GM12872 (cell line): ENCODE measurements at regions not wholly inside any gene's neighbourhood (a gene's known extent, or its start where the extent isn't known, plus 50 kb on each side); places are given as distances from the start of the nearest gene placed in this dataset.

Experiments used
- TF ChIP-seq, protein P1 (sequence below): IDR thresholded peaks from 3 replicates; pipeline ENCODE4 v1.5.1; 2011; ENCODE audit warnings: low read depth, mild to moderate bottlenecking, low read length, moderate library complexity; ENCODE audit not compliant: insufficient read depth

DNA sequence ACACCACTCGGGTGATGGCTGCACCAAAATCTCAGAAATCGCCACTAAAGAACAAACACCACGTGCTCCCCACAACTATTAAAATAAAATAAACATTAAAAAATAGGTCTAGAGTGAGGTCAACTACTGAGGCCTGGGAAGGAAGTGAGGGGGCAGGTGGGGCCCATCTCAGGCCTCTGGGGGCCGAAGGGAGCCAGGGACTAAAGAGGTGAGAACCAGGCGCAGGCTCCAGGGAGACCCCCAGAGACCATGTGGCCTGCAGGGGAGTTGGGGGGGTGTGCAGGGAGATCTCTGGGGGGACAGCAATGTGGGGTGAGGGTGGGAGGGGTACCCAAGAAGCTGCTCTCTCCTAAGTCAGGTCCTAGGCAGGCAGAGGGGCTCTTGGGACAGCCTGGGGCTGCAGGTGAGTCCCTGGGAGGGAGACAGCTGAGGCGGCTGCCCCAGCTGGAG lies 111.3 kb upstream of the SMURF2 start:
- TF ChIP-seq, protein P1, sequence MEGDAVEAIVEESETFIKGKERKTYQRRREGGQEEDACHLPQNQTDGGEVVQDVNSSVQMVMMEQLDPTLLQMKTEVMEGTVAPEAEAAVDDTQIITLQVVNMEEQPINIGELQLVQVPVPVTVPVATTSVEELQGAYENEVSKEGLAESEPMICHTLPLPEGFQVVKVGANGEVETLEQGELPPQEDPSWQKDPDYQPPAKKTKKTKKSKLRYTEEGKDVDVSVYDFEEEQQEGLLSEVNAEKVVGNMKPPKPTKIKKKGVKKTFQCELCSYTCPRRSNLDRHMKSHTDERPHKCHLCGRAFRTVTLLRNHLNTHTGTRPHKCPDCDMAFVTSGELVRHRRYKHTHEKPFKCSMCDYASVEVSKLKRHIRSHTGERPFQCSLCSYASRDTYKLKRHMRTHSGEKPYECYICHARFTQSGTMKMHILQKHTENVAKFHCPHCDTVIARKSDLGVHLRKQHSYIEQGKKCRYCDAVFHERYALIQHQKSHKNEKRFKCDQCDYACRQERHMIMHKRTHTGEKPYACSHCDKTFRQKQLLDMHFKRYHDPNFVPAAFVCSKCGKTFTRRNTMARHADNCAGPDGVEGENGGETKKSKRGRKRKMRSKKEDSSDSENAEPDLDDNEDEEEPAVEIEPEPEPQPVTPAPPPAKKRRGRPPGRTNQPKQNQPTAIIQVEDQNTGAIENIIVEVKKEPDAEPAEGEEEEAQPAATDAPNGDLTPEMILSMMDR = no peak

DNA sequence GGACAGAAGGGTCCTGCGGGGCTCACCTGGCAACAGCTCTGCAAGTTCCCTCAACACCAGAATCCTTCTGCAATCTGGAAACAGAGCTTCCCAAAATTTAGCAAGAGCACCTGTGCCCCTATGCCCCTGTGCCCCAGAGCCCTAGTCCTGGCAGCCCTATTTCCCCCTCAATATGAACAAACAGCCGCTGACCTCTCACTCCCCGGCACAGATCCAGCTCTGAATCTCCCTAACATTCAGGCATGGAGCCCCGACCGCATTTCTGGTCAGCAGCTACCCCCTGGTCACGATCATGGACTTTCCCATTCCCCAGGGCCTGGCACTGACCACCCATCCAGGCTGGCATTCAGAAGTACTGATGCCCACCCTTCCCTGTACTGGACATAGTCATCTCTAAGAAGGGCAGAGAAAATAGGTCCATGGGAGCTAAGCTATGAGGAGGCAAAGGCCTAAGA lies 110.8 kb upstream of the SMURF2 start:
- TF ChIP-seq, protein P1 = no peak

DNA sequence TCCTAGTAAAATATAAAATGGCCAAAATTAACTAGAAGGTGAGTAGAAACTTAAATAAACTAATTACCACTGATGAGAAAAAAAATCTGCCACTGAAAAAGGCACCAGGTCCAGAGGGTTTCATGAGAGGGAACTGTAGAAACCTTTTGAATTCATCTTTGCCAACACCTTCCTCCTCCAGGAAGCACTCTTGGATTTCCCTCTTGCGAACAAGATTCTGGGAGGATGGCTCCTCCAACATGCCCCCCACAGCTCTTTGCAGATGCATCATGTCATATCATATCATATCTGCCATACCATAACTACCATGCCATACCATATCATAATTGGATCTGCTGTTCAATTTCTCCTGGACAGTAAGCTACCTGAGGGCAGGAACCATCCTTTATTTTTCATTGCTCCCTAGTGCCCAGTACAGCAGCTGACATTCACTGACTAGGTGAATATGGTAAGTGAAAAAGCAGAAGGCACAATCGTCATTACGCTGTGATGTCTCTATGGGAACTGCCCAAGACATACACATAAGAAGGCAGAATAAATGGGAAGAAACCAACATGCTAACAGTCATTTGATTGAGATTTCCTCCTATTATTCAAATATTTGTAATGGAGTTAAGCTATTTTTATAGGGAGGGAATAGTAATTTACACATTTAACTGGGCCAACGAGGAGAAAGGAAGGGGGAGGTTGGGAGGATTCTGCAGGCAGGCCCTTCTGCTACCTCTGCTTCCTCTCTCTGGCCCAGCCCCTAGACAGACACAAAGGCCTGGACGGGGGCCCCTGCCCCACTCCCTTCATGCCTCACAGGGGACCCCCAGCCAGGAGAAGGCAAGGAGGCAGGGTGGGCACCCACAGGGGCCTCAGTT lies 110.1 kb upstream of the SMURF2 start:
- TF ChIP-seq, protein P1 = no peak

DNA sequence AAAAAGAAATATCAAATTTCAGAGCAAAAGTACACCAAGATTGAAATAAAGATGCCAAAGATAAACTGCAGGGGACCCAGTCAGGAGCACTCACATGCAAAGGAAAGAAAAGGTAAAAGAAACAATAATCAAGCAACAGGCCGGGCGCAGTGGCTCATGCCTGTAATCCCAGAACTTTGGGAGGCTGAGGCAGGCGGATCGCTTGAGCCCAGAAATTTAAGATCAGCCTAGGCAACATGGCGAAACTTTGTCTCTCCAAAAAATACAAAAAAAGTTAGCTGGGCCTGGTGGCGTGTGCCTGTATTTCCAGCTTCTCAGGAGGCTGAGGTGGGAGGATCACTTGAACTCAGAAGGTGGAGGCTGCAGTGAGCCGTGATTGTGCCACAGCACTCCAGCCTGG lies 107.6 kb upstream of the SMURF2 start:
- TF ChIP-seq, protein P1 = no peak

DNA sequence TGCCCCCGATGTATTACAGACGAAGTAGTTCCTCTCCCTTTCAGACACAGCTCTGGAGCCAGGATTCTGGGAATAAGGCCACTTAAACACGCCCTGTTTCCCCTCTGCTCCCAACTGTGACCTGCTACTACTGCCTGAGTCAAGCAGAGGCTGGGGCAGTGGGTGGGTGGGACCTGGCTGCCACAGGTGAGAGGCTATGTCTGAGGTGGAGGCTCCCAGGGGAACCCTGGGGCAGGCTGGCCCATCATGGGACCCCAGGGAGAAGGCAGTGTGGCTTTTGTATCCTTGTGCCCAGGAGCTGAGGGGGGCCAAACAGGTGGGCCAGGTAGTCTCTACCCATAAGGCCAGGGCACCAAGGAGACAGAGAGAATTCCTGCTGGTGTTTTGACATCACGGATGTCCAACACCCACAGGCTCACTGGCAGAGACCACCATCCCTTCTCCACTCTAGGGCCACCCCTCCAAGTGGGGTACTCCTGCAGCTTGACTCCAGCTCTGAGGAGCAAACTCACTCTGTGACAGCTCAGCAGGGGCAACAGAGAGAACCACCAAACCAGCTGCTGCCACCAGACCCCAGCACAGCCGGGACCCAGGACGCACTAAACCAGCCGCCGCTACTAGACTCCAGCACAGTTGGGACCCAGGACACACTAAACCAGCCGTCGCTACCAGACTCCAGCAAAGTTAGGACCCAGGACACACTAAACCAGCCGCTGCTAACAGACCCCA lies 105.3 kb upstream of the SMURF2 start:
- TF ChIP-seq, protein P1 = no peak

DNA sequence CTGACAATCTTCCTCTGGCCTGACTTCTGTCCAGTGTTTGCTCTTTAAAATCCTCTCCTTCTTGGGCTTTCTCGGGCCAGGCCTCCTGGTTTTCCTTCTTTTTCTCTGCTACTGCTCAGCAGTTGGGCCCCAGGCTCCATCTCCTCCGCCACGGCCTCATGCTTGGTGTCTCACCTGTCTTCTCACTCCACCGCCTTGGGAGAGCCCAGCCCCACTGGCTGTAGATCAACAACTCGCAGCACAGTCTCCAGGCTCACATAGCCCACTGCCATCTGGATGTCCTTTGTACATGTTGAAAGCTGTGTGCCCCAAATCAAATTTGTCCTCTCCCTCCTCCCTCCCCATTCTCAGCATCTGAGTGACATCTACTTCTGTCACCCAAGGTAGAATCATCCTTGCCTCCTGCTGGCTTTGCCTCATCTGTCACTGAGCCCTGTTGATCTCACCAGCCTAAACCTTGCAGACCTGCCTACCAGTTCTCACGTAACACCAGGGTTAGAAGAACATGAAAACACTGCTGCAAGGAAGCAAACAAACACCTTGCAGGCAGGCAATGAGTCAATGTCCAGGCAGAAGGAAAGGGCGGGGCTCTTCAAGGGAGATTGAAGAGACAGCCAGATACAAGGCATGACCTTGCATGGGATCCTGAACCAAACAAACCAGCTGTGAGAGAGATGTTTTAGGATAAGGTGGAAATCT lies 103.2 kb upstream of the SMURF2 start:
- TF ChIP-seq, protein P1 = no peak
